ENCODE measurements at regions not wholly inside any gene's neighbourhood (a gene's known extent, or its start where the extent isn't known, plus 50 kb on each side); places are given as distances from the start of the nearest gene placed in this dataset.

GRCh38 chr13:109584844-109585361 is 201.5 kb downstream of the IRS2 start (continued):
- no peak for TF ChIP-seq REST (IDR thresholded peaks at IDR 0.05; ENCODE audit: low read depth)
- no peak for TF ChIP-seq EZH2phosphoT487 (IDR thresholded peaks at IDR 0.05; ENCODE audit: borderline replicate concordance)

- ChIA-PET CTCF (no interaction called here), POLR2A (no interaction called here), RAD21 (ENCODE audit: low non-redundant PET in 1 of 2, low total read pairs in 2 of 2, uncharacterized antibody in 2 of 2, unreplicated experiment in 2 of 2) (no interaction called here)
- no peaks in the 10 kb centered on the region for H3K36me3 ChIP-seq (ENCODE audit: control insufficient read depth in 1 of 2, insufficient read depth in 2 of 2, low read length in 2 of 2)
- no TSS peak for BruUV-seq (replicated peaks)
- TF ChIP-seq POLR2AphosphoS5 (IDR thresholded peaks at IDR 0.05; ENCODE audit: low read depth, low read length) = no peak
- no peak for TF ChIP-seq TCF7L2 (IDR thresholded peaks at IDR 0.05; ENCODE audit: borderline replicate concordance, extremely low read depth, insufficient read depth, insufficient read length)
- no peak for TF ChIP-seq SIN3A (IDR thresholded peaks at IDR 0.05; ENCODE audit: low read depth)
- no peak for TF ChIP-seq SP1 (IDR thresholded peaks at IDR 0.05; ENCODE audit: low read depth)
- no peak for TF ChIP-seq FOSL1 (IDR thresholded peaks at IDR 0.05; ENCODE audit: low read depth)
- TF ChIP-seq SRF (IDR thresholded peaks at IDR 0.05; ENCODE audit: low read depth) = no peak
- no peak for TF ChIP-seq RAD21 (IDR thresholded peaks at IDR 0.05; ENCODE audit: low read depth)
- no peak for TF ChIP-seq ELF1 (IDR thresholded peaks at IDR 0.05; ENCODE audit: borderline replicate concordance, low read depth)
- no peak for TF ChIP-seq REST (IDR thresholded peaks at IDR 0.05; ENCODE audit: low read depth)
- no peak for TF ChIP-seq ZBTB33 (IDR thresholded peaks at IDR 0.05; ENCODE audit: extremely low read depth, insufficient replicate concordance, low read length)
- no peaks in the 10 kb centered on the region for H3K79me2 ChIP-seq (ENCODE audit: insufficient read depth, low read length)
- H2AFZ ChIP-seq (ENCODE audit: low read depth, low read length, poor library complexity, severe bottlenecking) = no peak overlapping the region
- H3K9me3 ChIP-seq (ENCODE audit: control insufficient read depth in 1 of 2, insufficient read depth in 1 of 2, low read depth in 1 of 2, low read length in 2 of 2) = no peaks in the 10 kb centered on the region
- H3K27ac ChIP-seq (ENCODE audit: low read depth, low read length) = no peak overlapping the region
- H3K4me2 ChIP-seq (ENCODE audit: low read length) = no peak overlapping the region
- no peaks in the 10 kb centered on the region for H3K9me2 ChIP-seq (ENCODE audit: insufficient read depth)
- no peak for DNase-seq (ENCODE audit: low read depth, low spot score)
- no peak overlapping the region for H3K4me3 ChIP-seq (replicated peaks in 1 of 2; ENCODE audit: low read depth in 1 of 2, low read length in 2 of 2)
- ATAC-seq = no peak
- intact Hi-C loops (cut with micrococcal nuclease) = no loop called here
- H3K27me3 ChIP-seq (ENCODE audit: insufficient read depth, low read length) = no peaks in the 10 kb centered on the region
- no peak overlapping the region for H3K9ac ChIP-seq (ENCODE audit: low read length)
- no peaks in the 10 kb centered on the region for H3K4me1 ChIP-seq (ENCODE audit: control insufficient read depth in 1 of 2, insufficient read depth in 2 of 2, low read length in 2 of 2)
- no peaks in the 10 kb centered on the region for H4K20me1 ChIP-seq (ENCODE audit: insufficient read depth)
Observed at GRCh38 chr13:109577191-109577700, 209.1 kb downstream of the IRS2 start.

Data from HCT116 (cell line).